SK-N-SH treated with all-trans-retinoic acid at 6 μM for 48 hours (cell line): ENCODE measurements at regions not wholly inside any gene's neighbourhood (a gene's known extent, or its start where the extent isn't known, plus 50 kb on each side); places are given as distances from the start of the nearest gene placed in this dataset.

Experiments used
- ESRRG ChIP-seq: fragments of 250-450 bp; sonication (Bioruptor Pico); IDR thresholded peaks from 2 replicates; pipeline ENCODE4 v1.6.1; 2021; ENCODE audit warnings: mild to moderate bottlenecking
- ISL1 ChIP-seq: fragments of 250-450 bp; sonication (Bioruptor Pico); IDR thresholded peaks from 2 replicates; pipeline ENCODE4 v2.1.2; 2022; ENCODE audit warnings: mild to moderate bottlenecking, moderate library complexity
- PPARA ChIP-seq: fragments of 250-450 bp; sonication (Bioruptor Pico); IDR thresholded peaks from 2 replicates; pipeline ENCODE4 v1.5.0; 2020; ENCODE audit warnings: mild to moderate bottlenecking, borderline replicate concordance
- ZNF565 ChIP-seq: fragments of 450-650 bp; formaldehyde crosslinking; conservative IDR thresholded peaks from 2 replicates; pipeline ENCODE4 v1.5.0; 2020; ENCODE audit warnings: low read depth, mild to moderate bottlenecking, moderate library complexity
- TF ChIP-seq, protein P1 (sequence below): fragments of 250-450 bp; sonication (Bioruptor Pico); IDR thresholded peaks from 2 replicates; pipeline ENCODE4 v1.5.1; 2020; ENCODE audit warnings: low read depth, mild to moderate bottlenecking, moderate library complexity
- TF ChIP-seq, protein P2 (sequence below): fragments of 250-450 bp; sonication (Bioruptor Pico); IDR thresholded peaks from 2 replicates; pipeline ENCODE4 v1.8.0; 2020; ENCODE audit warnings: mild to moderate bottlenecking, moderate library complexity, borderline replicate concordance

DNA sequence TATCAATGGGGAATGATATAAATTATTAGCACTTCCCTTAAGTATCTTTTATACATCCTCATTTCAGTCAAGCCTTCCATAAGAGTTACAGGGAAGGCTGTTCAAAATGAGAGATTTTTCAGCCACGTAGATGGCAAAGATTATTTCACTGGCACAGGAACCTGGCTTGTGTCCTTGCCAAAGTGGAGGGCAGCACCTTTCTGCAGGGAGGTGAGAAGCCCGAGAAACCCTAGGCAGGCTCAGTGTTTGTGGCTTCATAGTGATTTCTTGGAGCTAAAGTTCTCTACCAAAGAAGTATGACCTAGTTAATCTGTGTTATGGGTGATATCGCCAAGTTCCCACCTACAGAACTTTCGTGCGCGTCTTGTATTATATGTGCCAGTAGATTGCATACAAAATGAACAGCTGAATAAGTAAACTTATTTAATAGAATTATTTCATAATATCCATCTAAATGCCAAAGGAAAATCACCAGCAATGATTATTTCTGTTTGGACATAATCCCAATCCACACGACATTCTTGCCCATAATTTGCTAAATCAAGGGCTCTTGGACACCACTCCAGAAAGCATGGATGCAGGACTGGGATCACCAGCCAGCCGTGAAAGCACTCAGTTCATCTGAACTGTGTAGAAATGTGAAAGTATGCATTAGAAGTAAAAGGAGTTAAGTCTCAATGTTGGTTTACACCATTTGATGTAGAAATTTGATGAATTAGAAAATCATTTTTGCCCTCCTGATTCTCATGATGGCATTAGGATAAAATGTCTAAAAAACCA is 150.4 kb upstream of the RNF32 start:
- no peak for TF ChIP-seq ZNF565 (CRISPR knock-in tag)
- TF ChIP-seq, protein P1, sequence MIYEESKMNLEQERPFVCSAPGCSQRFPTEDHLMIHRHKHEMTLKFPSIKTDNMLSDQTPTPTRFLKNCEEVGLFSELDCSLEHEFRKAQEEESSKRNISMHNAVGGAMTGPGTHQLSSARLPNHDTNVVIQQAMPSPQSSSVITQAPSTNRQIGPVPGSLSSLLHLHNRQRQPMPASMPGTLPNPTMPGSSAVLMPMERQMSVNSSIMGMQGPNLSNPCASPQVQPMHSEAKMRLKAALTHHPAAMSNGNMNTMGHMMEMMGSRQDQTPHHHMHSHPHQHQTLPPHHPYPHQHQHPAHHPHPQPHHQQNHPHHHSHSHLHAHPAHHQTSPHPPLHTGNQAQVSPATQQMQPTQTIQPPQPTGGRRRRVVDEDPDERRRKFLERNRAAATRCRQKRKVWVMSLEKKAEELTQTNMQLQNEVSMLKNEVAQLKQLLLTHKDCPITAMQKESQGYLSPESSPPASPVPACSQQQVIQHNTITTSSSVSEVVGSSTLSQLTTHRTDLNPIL, result no peak
- TF ChIP-seq ESRRG, result no peak
- TF ChIP-seq, protein P2, sequence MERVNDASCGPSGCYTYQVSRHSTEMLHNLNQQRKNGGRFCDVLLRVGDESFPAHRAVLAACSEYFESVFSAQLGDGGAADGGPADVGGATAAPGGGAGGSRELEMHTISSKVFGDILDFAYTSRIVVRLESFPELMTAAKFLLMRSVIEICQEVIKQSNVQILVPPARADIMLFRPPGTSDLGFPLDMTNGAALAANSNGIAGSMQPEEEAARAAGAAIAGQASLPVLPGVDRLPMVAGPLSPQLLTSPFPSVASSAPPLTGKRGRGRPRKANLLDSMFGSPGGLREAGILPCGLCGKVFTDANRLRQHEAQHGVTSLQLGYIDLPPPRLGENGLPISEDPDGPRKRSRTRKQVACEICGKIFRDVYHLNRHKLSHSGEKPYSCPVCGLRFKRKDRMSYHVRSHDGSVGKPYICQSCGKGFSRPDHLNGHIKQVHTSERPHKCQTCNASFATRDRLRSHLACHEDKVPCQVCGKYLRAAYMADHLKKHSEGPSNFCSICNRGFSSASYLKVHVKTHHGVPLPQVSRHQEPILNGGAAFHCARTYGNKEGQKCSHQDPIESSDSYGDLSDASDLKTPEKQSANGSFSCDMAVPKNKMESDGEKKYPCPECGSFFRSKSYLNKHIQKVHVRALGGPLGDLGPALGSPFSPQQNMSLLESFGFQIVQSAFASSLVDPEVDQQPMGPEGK (CRISPR knock-in tag), result no peak
- TF ChIP-seq PPARA, result no peak
- no peak for TF ChIP-seq ISL1 (CRISPR knock-in tag)
